ENCODE measurements at regions not wholly inside any gene's neighbourhood (a gene's known extent, or its start where the extent isn't known, plus 50 kb on each side); places are given as distances from the start of the nearest gene placed in this dataset.
"Not testable (repeated sequence)": the region's sequence is repeated elsewhere in the genome, so short reads cannot be mapped to it uniquely, and the experiment has no call there.

- peak; percentile 61 for DNase-seq
These were observed 63.9 kb downstream of the MAT2B start for GRCh38 chr5:163569284-163569683.

- peak; percentile 93 for DNase-seq
These were observed 66.3 kb downstream of the MAT2B start for GRCh38 chr5:163571744-163572143.

- peak; percentile 8 for DNase-seq
These were observed 69.3 kb downstream of the MAT2B start for GRCh38 chr5:163574472-163575440.

DNA sequence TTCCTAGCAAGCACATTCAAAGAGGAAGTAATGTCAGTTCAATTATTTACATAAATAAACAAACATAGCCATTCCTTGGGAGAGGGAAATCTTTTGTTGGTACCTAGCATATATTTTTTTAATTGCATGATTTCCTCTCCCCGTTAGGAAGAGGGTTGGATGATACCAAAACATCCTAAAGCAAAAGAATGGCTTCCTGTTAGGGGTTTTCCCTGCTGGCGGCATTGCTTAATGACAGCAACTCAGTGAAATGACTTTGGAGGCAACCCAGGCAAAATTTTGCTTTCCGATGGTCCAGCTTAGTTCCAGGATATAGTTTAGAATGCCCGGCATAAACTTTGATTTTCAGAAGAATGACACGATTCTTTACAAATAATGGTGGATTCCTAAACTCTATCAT, 73.2 kb downstream of the MAT2B start:
- DNase-seq: no peak

DNA sequence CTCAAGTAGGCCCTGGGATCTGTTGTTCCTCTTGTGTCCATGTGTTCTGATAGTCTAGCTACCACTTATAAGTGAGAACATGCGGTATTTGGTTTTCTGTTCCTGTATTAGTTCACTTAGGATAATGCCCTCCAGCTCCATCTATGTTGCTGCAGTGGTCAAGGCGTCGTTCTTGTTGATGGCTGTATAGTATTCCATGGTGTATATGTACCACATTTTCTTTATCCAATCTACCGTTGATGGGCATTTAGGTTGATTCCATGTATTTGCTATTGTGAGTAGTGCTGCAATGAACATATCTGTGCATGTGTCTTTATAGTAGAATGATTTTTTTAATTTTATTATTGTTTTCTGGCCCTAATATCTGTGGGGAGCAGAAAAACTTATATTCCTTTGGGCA, 74.3 kb downstream of the MAT2B start:
- no peak for DNase-seq

- no peak for DNase-seq
These were observed 75.1 kb downstream of the MAT2B start for GRCh38 chr5:163580516-163580915.

DNA sequence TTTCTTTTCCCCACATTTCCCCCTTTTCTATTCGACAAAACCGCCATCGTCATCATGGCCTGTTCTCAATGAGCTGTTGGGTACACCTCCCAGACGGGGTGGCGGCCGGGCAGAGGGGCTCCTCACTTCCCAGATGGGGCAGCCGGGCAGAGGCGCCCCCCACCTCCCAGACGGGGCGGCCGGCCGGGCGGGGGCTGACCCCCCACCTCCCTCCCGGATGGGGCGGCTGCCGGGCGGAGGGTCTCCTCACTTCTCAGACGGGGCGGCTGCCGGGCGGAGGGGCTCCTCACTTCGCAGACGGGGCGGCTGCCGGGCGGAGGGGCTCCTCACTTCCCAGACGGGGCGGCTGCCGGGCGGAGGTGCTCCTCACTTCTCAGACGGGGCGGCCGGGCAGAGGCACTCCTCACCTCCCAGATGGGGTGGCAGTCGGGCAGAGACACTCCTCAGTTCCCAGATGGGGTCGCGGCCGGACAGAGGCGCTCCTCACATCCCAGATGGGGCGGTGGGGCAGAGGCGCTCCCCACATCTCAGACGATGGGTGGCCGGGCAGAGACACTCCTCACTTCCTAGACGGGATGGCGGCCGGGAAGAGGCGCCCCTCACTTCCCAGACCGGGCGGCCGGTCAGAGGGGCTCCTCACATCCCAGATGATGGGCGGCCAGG, 78.2 kb downstream of the MAT2B start:
- DNase-seq: not testable (repeated sequence)

DNA sequence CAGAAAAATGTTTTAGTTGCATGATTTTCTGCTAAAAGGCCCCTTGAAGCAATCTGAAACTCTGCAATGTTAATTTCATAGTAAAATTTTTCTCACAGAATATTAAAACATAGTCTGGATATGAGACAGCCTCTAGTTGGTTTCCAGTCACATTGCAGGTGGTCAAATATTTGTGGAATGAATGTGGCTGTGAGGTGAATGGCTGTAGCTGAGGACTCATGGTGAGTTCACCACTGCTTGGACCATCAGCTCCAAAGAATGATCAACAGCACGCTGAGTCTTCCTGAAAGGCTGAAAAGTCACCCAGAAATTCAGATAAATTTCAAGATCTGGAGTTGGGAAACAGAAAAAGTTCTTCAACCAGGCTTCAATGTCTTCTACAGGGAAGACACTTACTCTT, 79.8 kb downstream of the MAT2B start:
- no peak for DNase-seq

DNA sequence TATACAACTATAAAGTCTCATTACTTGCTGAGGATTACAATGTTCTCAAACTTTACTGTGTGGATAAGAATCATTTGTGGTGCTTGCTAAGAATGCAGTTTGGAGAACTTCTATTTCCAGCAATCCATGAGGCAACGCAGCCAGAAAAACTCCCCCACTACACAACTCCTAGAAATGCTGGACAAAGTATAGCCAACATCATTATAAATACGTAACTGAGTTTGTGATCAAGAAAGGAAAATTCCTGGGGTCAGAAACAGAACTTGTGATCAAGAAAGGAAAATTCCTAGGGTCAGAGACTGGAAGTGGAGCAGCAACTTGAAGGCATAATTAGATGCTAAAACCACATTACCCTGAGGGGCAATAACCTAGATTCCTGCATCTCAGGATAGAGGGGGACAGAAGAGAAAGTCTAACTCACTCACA, 81.1 kb downstream of the MAT2B start:
- DNase-seq: no peak

DNA sequence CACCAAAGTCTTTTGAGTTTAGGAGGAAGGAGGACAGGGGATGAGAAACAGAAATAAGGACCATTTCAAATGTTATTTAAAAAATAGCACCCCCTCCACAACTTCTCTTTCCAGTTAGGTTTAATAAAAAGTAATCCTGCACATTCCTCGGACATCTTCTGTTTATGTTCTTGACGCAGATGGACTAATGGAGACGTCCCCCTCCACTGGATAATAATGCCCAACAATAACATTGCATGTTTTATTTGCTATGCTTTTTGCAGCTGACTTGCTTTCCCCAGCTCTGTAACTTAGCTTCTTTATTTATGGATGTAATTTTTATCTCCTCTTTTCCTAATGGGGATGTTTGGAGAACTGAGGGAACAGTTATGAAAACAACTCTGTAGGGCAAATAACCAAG, 89.5 kb downstream of the MAT2B start:
- DNase-seq: no peak

DNA sequence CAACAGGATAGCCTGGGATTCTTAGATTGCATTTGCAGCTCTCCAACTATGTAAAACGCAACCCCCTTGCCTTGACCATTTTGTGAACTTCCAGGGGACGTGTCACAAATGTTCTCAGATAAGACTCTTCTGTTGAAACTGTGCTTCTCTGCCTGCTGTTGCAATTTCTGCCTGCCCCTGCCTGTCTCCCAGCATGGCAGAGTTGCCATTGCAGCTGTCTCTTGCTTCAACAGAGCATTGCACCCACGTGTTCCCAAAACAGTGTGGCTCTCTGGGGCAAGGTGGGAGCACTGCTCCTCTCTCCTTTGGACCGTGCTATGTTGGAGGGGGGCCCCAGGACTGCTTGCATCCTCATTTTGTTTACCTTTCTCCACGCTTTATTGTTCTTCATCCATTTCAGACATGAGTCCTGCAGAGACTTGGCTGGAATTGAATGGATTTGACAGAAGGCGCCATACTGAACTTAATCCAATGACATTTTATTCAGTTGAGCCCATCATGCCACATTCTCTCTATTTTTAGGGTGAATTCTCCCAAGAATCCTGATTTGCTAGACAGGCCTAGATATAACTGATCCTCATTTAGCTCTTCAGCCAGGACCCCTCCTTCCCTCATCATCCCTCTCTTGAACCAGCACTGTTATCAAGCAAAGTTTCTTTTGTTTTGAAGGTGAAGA, 90.7 kb downstream of the MAT2B start:
- DNase-seq: peak; percentile 74

DNA sequence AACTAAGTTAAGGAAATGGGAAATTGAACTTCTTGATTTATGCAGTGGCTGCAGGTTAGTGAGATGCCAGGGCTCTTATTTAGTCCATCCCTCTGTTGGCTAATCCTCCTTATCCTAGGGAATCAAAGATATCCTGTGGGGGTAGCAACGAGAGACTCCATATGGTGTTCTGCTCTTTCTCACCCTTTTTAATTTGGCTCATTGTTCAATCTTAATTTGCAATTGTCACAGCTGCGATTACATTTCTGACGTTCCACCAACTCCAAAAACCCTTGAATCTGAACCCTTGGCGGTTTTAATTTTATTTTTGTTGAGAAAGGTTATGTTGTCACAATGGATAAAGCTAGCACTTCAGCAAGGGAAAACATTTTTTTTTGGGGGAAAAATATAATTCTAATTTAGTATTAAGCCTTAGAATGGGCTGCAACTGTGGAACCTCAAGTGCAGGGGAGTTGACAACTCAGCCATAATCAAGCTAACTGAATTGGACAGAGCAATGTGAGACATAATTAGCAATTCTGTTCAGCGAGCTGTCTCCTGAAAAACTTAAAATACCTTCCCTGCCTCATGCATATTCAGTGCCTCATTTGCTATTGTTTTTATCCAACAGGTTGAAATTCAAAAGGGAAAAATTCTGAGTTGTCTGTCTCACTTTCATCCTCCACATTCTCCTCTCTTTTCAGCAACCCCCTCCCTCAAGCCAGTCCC, 91.3 kb downstream of the MAT2B start:
- DNase-seq: peak; percentile 70

DNA sequence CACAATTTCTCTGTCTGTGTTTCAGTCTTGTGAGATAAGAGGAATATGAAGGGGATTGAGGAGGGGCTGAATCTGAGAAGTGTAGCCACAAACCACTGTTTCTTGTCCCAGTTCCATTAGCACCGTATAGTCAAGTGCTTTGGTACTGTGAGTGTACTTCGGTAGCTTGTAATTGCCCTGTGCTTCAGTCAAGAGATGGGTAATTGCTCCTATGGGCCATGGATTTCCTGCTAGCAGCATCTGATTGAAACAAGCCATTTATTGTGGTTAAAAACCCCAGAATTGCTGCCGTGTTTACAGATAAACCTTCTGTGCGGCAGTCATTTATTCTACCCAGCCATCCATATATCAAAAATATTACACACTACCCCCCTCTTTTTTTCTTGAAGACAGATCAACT, 98.6 kb downstream of the MAT2B start:
- no peak for DNase-seq

DNA sequence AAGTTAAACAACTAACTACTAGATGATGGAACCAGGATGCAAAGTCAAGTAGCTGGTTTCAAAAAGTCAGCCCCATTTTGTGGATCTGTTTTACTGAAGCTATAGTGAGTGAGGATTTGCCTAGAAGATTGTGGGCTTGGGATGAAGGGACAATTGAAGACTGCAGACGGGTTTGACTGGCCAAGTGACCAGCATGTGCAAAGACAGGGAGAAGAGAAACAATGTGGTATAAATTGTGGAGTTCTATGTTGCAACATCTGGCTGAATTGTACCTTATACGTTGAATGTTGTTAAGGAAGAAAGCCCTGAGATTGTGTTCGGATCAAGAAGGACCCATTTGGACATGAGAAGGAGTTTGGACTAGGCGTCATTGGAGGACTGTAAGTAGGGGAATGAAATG, 101.8 kb downstream of the MAT2B start:
- no peak for DNase-seq

- DNase-seq: no peak
These were observed 103.2 kb downstream of the MAT2B start for GRCh38 chr5:163608621-163609020.

GRCh38 chr5:163609910-163610309, 104.5 kb downstream of the MAT2B start:
- DNase-seq: no peak

DNA sequence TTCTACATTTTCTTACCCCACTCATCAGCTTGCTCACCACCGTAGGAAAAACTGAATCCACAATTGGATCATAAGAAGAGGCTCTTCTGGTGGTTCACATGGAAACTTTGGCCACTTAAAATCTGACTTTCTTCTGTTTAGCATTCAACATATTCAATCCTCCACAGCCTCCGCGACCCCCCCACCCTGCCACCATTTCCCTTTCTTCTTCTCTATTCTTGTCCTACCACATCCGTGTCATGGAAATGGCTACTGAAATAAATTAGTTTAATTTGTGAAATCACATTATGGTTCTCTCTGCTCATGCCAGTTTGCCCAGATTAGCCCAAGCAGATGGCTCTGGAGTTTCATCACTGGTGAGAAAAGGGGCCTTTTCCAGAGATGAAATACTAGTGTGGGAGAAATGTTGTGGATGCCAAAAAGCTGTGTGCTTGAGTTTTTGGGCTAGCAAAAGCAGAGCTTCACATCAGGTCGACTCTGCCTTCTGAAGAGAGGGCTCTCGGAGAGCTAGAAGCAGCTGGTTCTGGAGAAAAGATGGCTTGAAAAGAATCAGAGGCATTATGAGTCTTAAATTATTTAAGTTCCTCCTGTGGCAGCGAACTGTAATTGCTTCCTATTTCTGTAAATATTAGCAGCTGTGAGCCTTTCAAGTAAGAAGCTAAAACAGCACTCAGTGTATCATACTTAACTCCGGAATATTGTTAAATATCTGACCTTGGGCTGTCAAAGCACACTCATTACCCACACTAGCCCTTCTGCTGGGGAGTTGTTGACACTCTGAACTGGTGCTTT, 107.1 kb downstream of the MAT2B start:
- peak; percentile 78 for DNase-seq

- peak; percentile 76 for DNase-seq
These were observed 107.7 kb downstream of the MAT2B start for GRCh38 chr5:163613150-163613442.

DNA sequence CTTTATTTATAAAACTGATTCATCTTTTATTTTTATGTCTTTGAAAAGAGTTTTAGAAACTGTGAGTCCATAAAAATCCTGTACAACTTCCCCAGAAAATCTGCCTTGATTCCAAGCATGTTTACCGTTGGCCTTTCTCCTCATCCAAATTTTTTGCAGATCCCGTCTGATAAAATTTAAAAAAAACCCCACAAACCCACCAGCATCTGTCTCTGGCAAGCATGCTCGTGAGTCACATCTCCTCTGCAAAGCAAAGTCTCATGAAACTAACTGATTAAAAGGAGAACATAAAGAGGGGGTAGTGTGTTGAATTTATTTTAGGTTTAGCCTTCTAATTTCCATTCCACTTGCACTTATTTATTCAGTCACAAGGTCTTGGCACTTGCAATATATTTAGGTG, 109.4 kb downstream of the MAT2B start:
- DNase-seq: peak; percentile 56

DNA sequence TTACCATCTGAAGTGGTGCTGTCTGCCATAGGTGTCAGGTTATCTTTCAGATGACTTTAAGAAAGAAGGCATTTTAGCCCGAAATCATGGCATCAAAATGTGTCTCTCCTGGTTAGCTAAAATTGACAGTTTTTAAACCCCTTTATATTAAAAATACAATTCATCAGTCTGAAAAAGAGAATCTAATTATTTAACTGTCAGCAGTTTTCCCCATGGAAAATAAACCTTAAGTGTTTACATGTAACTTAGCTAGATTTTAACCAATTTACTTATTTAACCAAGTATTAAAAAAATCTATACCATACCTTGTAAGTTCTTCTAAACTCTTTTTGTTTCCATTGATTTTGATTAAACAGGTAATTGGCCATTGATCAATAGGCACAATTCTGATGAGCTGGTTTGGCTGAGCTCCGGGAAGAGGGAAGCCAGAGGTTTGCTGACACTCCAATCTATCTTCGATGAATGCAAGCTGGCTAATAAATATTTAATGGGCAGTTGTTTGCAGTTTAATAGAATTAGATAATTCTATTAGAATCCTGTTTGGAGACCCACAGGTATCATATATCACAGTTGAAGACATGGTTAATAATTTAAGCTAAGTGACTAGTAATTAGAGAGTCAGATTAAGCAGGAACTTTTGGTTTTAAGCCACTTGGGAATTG, 114.0 kb downstream of the MAT2B start:
- DNase-seq: no peak

DNA sequence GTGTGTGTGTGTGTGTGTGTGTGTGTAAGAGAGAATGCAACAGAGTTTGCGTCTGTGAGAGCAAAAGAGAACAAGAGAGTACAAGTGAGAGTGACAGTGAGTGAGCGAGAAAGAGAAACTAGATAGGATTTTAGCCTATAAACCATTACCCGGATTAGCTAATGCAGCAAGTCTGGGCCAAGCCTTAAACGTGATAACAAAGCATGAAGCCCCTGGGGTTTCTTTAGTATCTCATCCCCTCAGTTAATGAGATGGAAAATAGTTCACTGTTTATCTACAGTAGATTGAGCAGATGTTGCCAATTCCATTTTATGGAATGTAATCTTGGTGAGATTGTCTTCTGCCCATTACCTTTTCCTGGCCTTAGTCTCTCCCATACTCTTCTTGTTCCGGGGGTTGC, 114.5 kb downstream of the MAT2B start:
- peak; percentile 66 for DNase-seq

DNA sequence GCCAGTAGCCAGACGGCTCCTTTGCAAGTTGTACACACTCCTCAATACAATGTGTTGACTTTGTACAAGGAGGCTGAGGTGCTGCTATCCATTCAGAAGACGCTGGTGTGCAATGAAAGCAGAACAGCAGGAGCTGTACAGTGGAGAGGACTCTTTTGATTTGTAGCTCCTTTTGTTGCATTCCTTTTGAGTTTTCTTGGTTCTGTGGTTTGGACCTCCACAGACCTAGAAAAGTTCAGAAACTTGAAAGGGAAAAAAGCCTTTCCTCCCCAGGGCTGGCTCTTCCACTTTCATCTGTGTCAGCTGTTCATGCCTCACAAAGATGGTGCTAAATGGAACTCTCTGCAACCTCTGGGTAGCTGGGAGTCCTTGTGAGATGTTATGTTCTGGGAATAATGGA, 117.4 kb downstream of the MAT2B start:
- DNase-seq: no peak
